ENCODE measurements at regions not wholly inside any gene's neighbourhood (a gene's known extent, or its start where the extent isn't known, plus 50 kb on each side); places are given as distances from the start of the nearest gene placed in this dataset.
"Not testable (repeated sequence)": the region's sequence is repeated elsewhere in the genome, so short reads cannot be mapped to it uniquely, and the experiment has no call there.

DNA sequence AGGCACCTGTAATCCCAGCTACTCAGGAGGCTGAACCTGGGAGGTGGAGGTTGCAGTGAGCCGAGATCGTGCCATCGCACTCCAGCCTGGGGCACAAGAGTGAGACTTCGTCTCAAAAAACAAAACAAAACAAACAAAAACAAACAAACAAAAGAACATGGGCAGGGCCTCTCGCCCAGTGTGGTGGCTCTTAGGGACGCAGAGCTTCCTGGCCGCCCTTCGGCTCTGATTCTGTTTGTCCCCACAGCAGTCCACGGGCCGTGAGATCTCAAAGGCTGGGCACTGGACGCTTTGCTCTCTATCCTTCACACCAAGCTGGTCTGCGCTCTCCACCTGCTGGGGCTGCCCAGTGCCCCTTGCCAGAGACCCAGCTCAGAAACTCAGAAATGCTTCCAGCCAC lies 156.3 kb downstream of the LAT start:
- H3K9me3 Mint-ChIP-seq; H3K36me3 ChIP-seq (ENCODE audit: control insufficient read depth in 2 of 2, extremely low read depth in 1 of 2, insufficient read depth in 1 of 2, low read length in 1 of 2); CTCF ChIA-PET; H3K27ac Mint-ChIP-seq; H3K9me3 ChIP-seq; H3K27me3 Mint-ChIP-seq; DNase-seq; H3K27ac ChIP-seq (ENCODE audit: low read length); H3K27me3 ChIP-seq (replicated peaks in 1 of 2; ENCODE audit: control insufficient read depth in 2 of 2, extremely low read depth in 1 of 2, insufficient read depth in 2 of 2, low read length in 1 of 2); ATAC-seq (replicated peaks in 1 of 4); H3K4me1 ChIP-seq (ENCODE audit: control insufficient read depth in 1 of 2, extremely low read depth in 1 of 2, insufficient read depth in 2 of 2, low read length in 2 of 2); H3K4me3 Mint-ChIP-seq; H3K4me3 ChIP-seq (ENCODE audit: control insufficient read depth in 1 of 2, extremely low read depth in 1 of 2, low read length in 1 of 2): not testable (repeated sequence)
- POLR2A ChIA-PET: interaction anchor here in 1 of 2 donors (0.7 kb wide), 1 partner anchor 14 kb away, joined by 7 read pairs; no protein-coding TSS in a partner anchor
- Mint-ChIP-seq H3K4me1 (peaks cover 18 to 24% (median 22%) of the 10 kb centered on the region in 3 donors), H3K36me3 (peaks cover 12% of the 10 kb centered on the region)
- 100% methylated on average over 5 of the region's 12 CpGs for WGBS (ENCODE audit: insufficient coverage)

GRCh38 chr16:29139901-29140855 lies 155.3 kb downstream of the LAT start:
- H3K36me3 ChIP-seq (ENCODE audit: control insufficient read depth in 2 of 2, extremely low read depth in 1 of 2, insufficient read depth in 1 of 2, low read length in 1 of 2); H3K36me3 Mint-ChIP-seq; H3K27me3 ChIP-seq (replicated peaks in 1 of 2; ENCODE audit: control insufficient read depth in 2 of 2, extremely low read depth in 1 of 2, insufficient read depth in 2 of 2, low read length in 1 of 2); H3K27me3 Mint-ChIP-seq; POLR2A ChIA-PET; H3K4me3 ChIP-seq (ENCODE audit: control insufficient read depth in 1 of 2, extremely low read depth in 1 of 2, low read length in 1 of 2); H3K9me3 ChIP-seq; CTCF ChIA-PET; DNase-seq; H3K27ac ChIP-seq (ENCODE audit: low read length); H3K4me3 Mint-ChIP-seq; H3K9me3 Mint-ChIP-seq; ATAC-seq (replicated peaks in 1 of 4): not testable (repeated sequence)
- Mint-ChIP-seq H3K4me1 (peaks cover 13 to 22% (median 14%) of the 10 kb centered on the region in 3 donors), H3K27ac (peak overlapping the region; percentile 44 to 61)
- WGBS (ENCODE audit: insufficient coverage): 87% methylated on average over 8 of the region's 44 CpGs
- H3K4me1 ChIP-seq (ENCODE audit: control insufficient read depth in 1 of 2, extremely low read depth in 1 of 2, insufficient read depth in 2 of 2, low read length in 2 of 2): peaks cover 4 to 11% of the 10 kb centered on the region in 2 experiments

- no peaks in the 10 kb centered on the region for H3K27me3 ChIP-seq (replicated peaks in 1 of 2; ENCODE audit: control insufficient read depth in 2 of 2, extremely low read depth in 1 of 2, insufficient read depth in 2 of 2, low read length in 1 of 2)
- Mint-ChIP-seq H3K27ac (peak overlapping the region in 1 of 2 donors; percentile 68), H3K27me3 (no peaks in the 10 kb centered on the region), H3K36me3 (peaks cover 12% of the 10 kb centered on the region), H3K4me1 (peaks cover 12 to 17% (median 14%) of the 10 kb centered on the region in 3 donors), H3K9me3 (no peaks in the 10 kb centered on the region), H3K4me3 (no peak overlapping the region)
- no peaks in the 10 kb centered on the region for H3K9me3 ChIP-seq
- ATAC-seq (replicated peaks in 1 of 4) (no peak), DNase-seq (no peak)
- POLR2A ChIA-PET: no interaction called here
- 77% methylated on average over 5 of the region's 17 CpGs for WGBS (ENCODE audit: insufficient coverage)
- no peak overlapping the region for H3K4me3 ChIP-seq (ENCODE audit: control insufficient read depth in 1 of 2, extremely low read depth in 1 of 2, low read length in 1 of 2)
- H3K27ac ChIP-seq (ENCODE audit: low read length): no peak overlapping the region
- CTCF ChIA-PET: no interaction called here
- peaks cover 4 to 11% of the 10 kb centered on the region in 2 experiments for H3K4me1 ChIP-seq (ENCODE audit: control insufficient read depth in 1 of 2, extremely low read depth in 1 of 2, insufficient read depth in 2 of 2, low read length in 2 of 2)
- peaks cover 0 to 2% of the 10 kb centered on the region in 2 donors for H3K36me3 ChIP-seq (ENCODE audit: control insufficient read depth in 2 of 2, extremely low read depth in 1 of 2, insufficient read depth in 1 of 2, low read length in 1 of 2)
These were observed 154.5 kb downstream of the LAT start for GRCh38 chr16:29139261-29139802.

DNA sequence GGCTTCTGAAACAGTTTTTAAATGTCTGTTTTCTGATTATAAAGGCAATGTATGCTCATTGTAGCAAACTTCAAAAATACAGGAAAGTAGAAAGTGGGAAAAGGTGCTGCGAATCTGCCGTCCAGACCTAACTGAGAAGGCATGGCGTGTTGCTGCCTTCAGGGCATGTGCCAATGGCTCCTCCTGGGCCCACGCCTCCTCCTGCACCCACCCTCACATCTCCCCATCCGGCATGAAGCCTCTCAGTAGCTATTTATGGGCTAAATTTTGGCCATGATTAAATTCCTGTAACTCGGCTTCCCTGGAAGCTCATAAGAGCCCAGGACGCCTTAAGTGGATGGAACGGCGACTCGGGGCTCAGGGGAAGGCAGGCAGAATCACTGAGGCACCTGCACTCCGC lies 153.8 kb downstream of the LAT start:
- CTCF ChIA-PET; H3K36me3 ChIP-seq (ENCODE audit: control insufficient read depth in 2 of 2, extremely low read depth in 1 of 2, insufficient read depth in 1 of 2, low read length in 1 of 2); H3K4me3 ChIP-seq (ENCODE audit: control insufficient read depth in 1 of 2, extremely low read depth in 1 of 2, low read length in 1 of 2); H3K27ac ChIP-seq (ENCODE audit: low read length); H3K9me3 Mint-ChIP-seq; H3K9me3 ChIP-seq; H3K27me3 Mint-ChIP-seq; ATAC-seq (replicated peaks in 1 of 4); H3K27me3 ChIP-seq (replicated peaks in 1 of 2; ENCODE audit: control insufficient read depth in 2 of 2, extremely low read depth in 1 of 2, insufficient read depth in 2 of 2, low read length in 1 of 2); POLR2A ChIA-PET; DNase-seq: not testable (repeated sequence)
- peaks cover 12 to 16% (median 14%) of the 10 kb centered on the region in 3 donors for H3K4me1 Mint-ChIP-seq
- peaks cover 12% of the 10 kb centered on the region for H3K36me3 Mint-ChIP-seq
- H3K4me1 ChIP-seq (ENCODE audit: control insufficient read depth in 1 of 2, extremely low read depth in 1 of 2, insufficient read depth in 2 of 2, low read length in 2 of 2): peaks cover 4 to 11% of the 10 kb centered on the region in 2 experiments
- peak overlapping the region in 1 of 2 donors; percentile 92 for H3K27ac Mint-ChIP-seq
- peak overlapping the region in 1 of 3 donors; percentile 54 for H3K4me3 Mint-ChIP-seq
- WGBS (ENCODE audit: insufficient coverage): 90% methylated on average over 5 of the region's 11 CpGs

- 94% methylated on average over 14 of the region's 26 CpGs for WGBS (ENCODE audit: insufficient coverage)
- peak overlapping the region in 2 of 3 donors; percentile 54 to 59 for H3K4me3 Mint-ChIP-seq
- H3K27ac ChIP-seq (ENCODE audit: low read length): not testable (repeated sequence)
These were observed 153.2 kb downstream of the LAT start for GRCh38 chr16:29137894-29138662.

DNA sequence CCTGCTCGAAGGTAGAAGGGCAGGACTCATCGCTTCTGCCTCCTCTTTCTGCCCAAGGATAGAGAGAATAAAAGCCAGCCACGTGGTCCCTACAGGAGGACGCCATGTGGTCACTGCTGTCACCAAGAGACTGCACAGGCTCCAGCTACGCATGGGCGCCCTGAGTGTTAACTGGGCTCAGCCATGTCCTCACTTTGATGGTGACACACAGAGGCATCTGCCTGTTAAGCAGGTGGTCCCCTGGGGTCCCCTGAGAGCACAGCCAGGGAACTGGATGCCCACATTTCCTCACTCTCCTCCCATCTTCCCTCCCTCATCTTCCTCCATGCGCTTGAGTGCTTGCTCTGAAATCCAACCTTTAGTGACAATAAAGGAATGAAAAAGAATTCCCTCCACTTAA lies 152.6 kb downstream of the LAT start:
- H3K27me3 ChIP-seq (replicated peaks in 1 of 2; ENCODE audit: control insufficient read depth in 2 of 2, extremely low read depth in 1 of 2, insufficient read depth in 2 of 2, low read length in 1 of 2); H3K36me3 Mint-ChIP-seq; H3K27me3 Mint-ChIP-seq; H3K4me3 ChIP-seq (ENCODE audit: control insufficient read depth in 1 of 2, extremely low read depth in 1 of 2, low read length in 1 of 2); H3K9me3 ChIP-seq; DNase-seq; H3K9me3 Mint-ChIP-seq; CTCF ChIA-PET; H3K36me3 ChIP-seq (ENCODE audit: control insufficient read depth in 2 of 2, extremely low read depth in 1 of 2, insufficient read depth in 1 of 2, low read length in 1 of 2); ATAC-seq (replicated peaks in 1 of 4); POLR2A ChIA-PET; H3K27ac ChIP-seq (ENCODE audit: low read length): not testable (repeated sequence)
- peak overlapping the region in 2 of 3 donors; percentile 54 to 59 for H3K4me3 Mint-ChIP-seq
- H3K4me1 ChIP-seq (ENCODE audit: control insufficient read depth in 1 of 2, extremely low read depth in 1 of 2, insufficient read depth in 2 of 2, low read length in 2 of 2): peaks cover 4 to 11% of the 10 kb centered on the region in 2 experiments
- peak overlapping the region; percentile 81 to 92 for H3K27ac Mint-ChIP-seq
- WGBS (ENCODE audit: insufficient coverage): 98% methylated on average over 6 of the region's 7 CpGs
- peaks cover 12 to 16% (median 14%) of the 10 kb centered on the region in 3 donors for H3K4me1 Mint-ChIP-seq

More at GRCh38 chr16:29137894-29138662, 153.2 kb downstream of the LAT start:
- CTCF ChIA-PET; H3K4me3 ChIP-seq (ENCODE audit: control insufficient read depth in 1 of 2, extremely low read depth in 1 of 2, low read length in 1 of 2); H3K36me3 ChIP-seq (ENCODE audit: control insufficient read depth in 2 of 2, extremely low read depth in 1 of 2, insufficient read depth in 1 of 2, low read length in 1 of 2); POLR2A ChIA-PET; DNase-seq; H3K9me3 Mint-ChIP-seq; H3K9me3 ChIP-seq; H3K27me3 Mint-ChIP-seq; H3K27me3 ChIP-seq (replicated peaks in 1 of 2; ENCODE audit: control insufficient read depth in 2 of 2, extremely low read depth in 1 of 2, insufficient read depth in 2 of 2, low read length in 1 of 2): not testable (repeated sequence)
- Mint-ChIP-seq H3K36me3 (peaks cover 12% of the 10 kb centered on the region), H3K27ac (peak overlapping the region; percentile 81 to 92), H3K4me1 (peaks cover 12 to 18% (median 14%) of the 10 kb centered on the region in 3 donors)
- H3K4me1 ChIP-seq (ENCODE audit: control insufficient read depth in 1 of 2, extremely low read depth in 1 of 2, insufficient read depth in 2 of 2, low read length in 2 of 2): peaks cover 4 to 11% of the 10 kb centered on the region in 2 experiments
- ATAC-seq (replicated peaks in 1 of 4): peak; percentile 59 to 82 (median 72)

Data from T-cell (primary cell).